ENCODE measurements at regions not wholly inside any gene's neighbourhood (a gene's known extent, or its start where the extent isn't known, plus 50 kb on each side); places are given as distances from the start of the nearest gene placed in this dataset.

- Histone ChIP-seq H3K9me3 (no peaks in the 10 kb centered on the region), H3K4me3 (no peak overlapping the region), H3K27me3 (no peaks in the 10 kb centered on the region), H3K4me1 (no peaks in the 10 kb centered on the region), H3K36me3 (no peaks in the 10 kb centered on the region), H3K27ac (no peak overlapping the region)
- DNase-seq, result no peak
- TF ChIP-seq POLR2AphosphoS5 (IDR thresholded peaks at IDR 0.05), result no peak
- TF ChIP-seq EP300 (IDR thresholded peaks at IDR 0.05), result no peak
- no peak for TF ChIP-seq POLR2A (IDR thresholded peaks at IDR 0.05)
- no peak for TF ChIP-seq CTCF (IDR thresholded peaks at IDR 0.05)
- intact Hi-C loops (cut with DNase I), result no loop called here
Observed at GRCh38 chr9:99537996-99538395, 283.7 kb upstream of the NR4A3 start.

GRCh38 chr9:99544526-99544925 lies 277.2 kb upstream of the NR4A3 start:
- WGBS, 2 donors, result 65 to 69% methylated on average over 2 of the region's 2 CpGs
- no peaks in the 10 kb centered on the region for H3K36me3 ChIP-seq
- no peaks in the 10 kb centered on the region for H3K4me1 ChIP-seq
- H3K4me3 ChIP-seq, result no peak overlapping the region
- intact Hi-C loops (cut with DNase I), result no loop called here
- no peaks in the 10 kb centered on the region for H3K27me3 ChIP-seq
- H3K27ac ChIP-seq, result no peak overlapping the region
- H3K9me3 ChIP-seq, result no peaks in the 10 kb centered on the region
- no peak for DNase-seq
- TF ChIP-seq POLR2AphosphoS5 (IDR thresholded peaks at IDR 0.05) (no peak), CTCF (IDR thresholded peaks at IDR 0.05) (no peak), EP300 (IDR thresholded peaks at IDR 0.05) (no peak), POLR2A (IDR thresholded peaks at IDR 0.05) (no peak)

- no peak for DNase-seq
- Histone ChIP-seq H3K27me3 (no peaks in the 10 kb centered on the region), H3K9me3 (no peaks in the 10 kb centered on the region), H3K4me1 (no peaks in the 10 kb centered on the region), H3K4me3 (no peak overlapping the region), H3K27ac (no peak overlapping the region), H3K36me3 (no peaks in the 10 kb centered on the region)
- intact Hi-C loops (cut with DNase I), result no loop called here
- TF ChIP-seq POLR2A (IDR thresholded peaks at IDR 0.05) (no peak), EP300 (IDR thresholded peaks at IDR 0.05) (no peak), POLR2AphosphoS5 (IDR thresholded peaks at IDR 0.05) (no peak), CTCF (IDR thresholded peaks at IDR 0.05) (no peak)
Observed at GRCh38 chr9:99549441-99549840, 272.2 kb upstream of the NR4A3 start.

- H3K4me1 ChIP-seq, result no peaks in the 10 kb centered on the region
- TF ChIP-seq EP300 (IDR thresholded peaks at IDR 0.05) (no peak), POLR2AphosphoS5 (IDR thresholded peaks at IDR 0.05) (no peak), POLR2A (IDR thresholded peaks at IDR 0.05) (no peak), CTCF (IDR thresholded peaks at IDR 0.05) (no peak)
- no peak for DNase-seq
- intact Hi-C loops (cut with DNase I), result no loop called here
- H3K4me3 ChIP-seq, result no peak overlapping the region
- no peak overlapping the region for H3K27ac ChIP-seq
- H3K36me3 ChIP-seq, result no peaks in the 10 kb centered on the region
- H3K27me3 ChIP-seq, result no peaks in the 10 kb centered on the region
- no peaks in the 10 kb centered on the region for H3K9me3 ChIP-seq
- 52 to 73% methylated on average over 4 of the region's 4 CpGs for WGBS, 2 donors
Observed at GRCh38 chr9:99555792-99556191, 265.9 kb upstream of the NR4A3 start.

GRCh38 chr9:99556998-99557397 lies 264.7 kb upstream of the NR4A3 start:
- no peak for TF ChIP-seq POLR2A (IDR thresholded peaks at IDR 0.05)
- DNase-seq, result no peak
- H3K27me3 ChIP-seq, result no peaks in the 10 kb centered on the region
- 76 to 84% methylated on average over 3 of the region's 3 CpGs for WGBS, 2 donors
- H3K27ac ChIP-seq, result no peak overlapping the region
- no peaks in the 10 kb centered on the region for H3K9me3 ChIP-seq
- no peaks in the 10 kb centered on the region for H3K4me1 ChIP-seq
- intact Hi-C loops (cut with DNase I), result no loop called here
- H3K4me3 ChIP-seq, result no peak overlapping the region
- H3K36me3 ChIP-seq, result no peaks in the 10 kb centered on the region
